ENCODE measurements at regions not wholly inside any gene's neighbourhood (a gene's known extent, or its start where the extent isn't known, plus 50 kb on each side); places are given as distances from the start of the nearest gene placed in this dataset.
A peak's percentile ranks its signal among the peaks of the same experiment; 100 is the strongest.
"Not testable (repeated sequence)": the region's sequence is repeated elsewhere in the genome, so short reads cannot be mapped to it uniquely, and the experiment has no call there.

GRCh38 chr18:71304856-71305255 lies 1016.0 kb downstream of the SOCS6 start:
- 7% methylated on average over 2 of the region's 2 CpGs for WGBS (ENCODE audit: low lambda C conversion rate)
- Histone ChIP-seq H3K9me3 (ENCODE audit: low read length) (no peaks in the 10 kb centered on the region), H3K4me1 (ENCODE audit: insufficient read depth, low read length) (no peaks in the 10 kb centered on the region), H3K4me3 (replicated peaks in 1 of 3; ENCODE audit: insufficient read depth in 1 of 3, low read depth in 2 of 3, low read length in 3 of 3) (no peak overlapping the region), H3K27ac (ENCODE audit: extremely low read length, insufficient read depth, low read length) (no peak overlapping the region), H3K79me2 (ENCODE audit: insufficient read depth, low read length) (no peaks in the 10 kb centered on the region), H3K27me3 (ENCODE audit: control insufficient read depth in 1 of 2, insufficient read depth in 2 of 2, low read length in 2 of 2) (no peaks in the 10 kb centered on the region), H3K9ac (ENCODE audit: insufficient read depth, low read depth, low read length) (no peak overlapping the region), H2AFZ (ENCODE audit: low read length) (no peak overlapping the region), H4K20me1 (ENCODE audit: insufficient read depth, low read length) (no peaks in the 10 kb centered on the region), H3K4me2 (ENCODE audit: low read depth, low read length) (no peak overlapping the region), H3K36me3 (replicated peaks in 1 of 2; ENCODE audit: control insufficient read depth in 1 of 2, insufficient read depth in 2 of 2, low read length in 2 of 2) (no peaks in the 10 kb centered on the region)
- FAIRE-seq (no peak), DNase-seq (ENCODE audit: low spot score) (no peak), ATAC-seq (no peak)
- CTCF ChIA-PET (ENCODE audit: low intra/inter-chr PET ratio, low total read pairs) = no interaction called here
- in situ Hi-C loops (cut with HindIII; ENCODE audit: extremely low pct_ligation_motif_present, low pct_unique_long_range_greater_than_20kb) (no loop called here), intact Hi-C loops (cut with micrococcal nuclease; ENCODE audit: unreplicated experiment) (no loop called here)
- BruUV-seq (replicated peaks) = no TSS peak
- TF ChIP-seq SMC3 (IDR thresholded peaks at IDR 0.05; ENCODE audit: low read length) (no peak), ZNF143 (CRISPR knock-in tag; IDR thresholded peaks at IDR 0.05) (no peak), MEIS2 (CRISPR knock-in tag; IDR thresholded peaks at IDR 0.05) (no peak)
- POLR2A ChIA-PET = no interaction called here

GRCh38 chr18:71303743-71304142 lies 1014.9 kb downstream of the SOCS6 start:
- BruUV-seq (replicated peaks); H2AFZ ChIP-seq (ENCODE audit: low read length); in situ Hi-C loops (cut with HindIII; ENCODE audit: extremely low pct_ligation_motif_present, low pct_unique_long_range_greater_than_20kb): not testable (repeated sequence)

GRCh38 chr18:71301596-71301995 lies 1012.8 kb downstream of the SOCS6 start:
- Histone ChIP-seq H3K9ac (ENCODE audit: insufficient read depth, low read depth, low read length) (no peak overlapping the region), H3K4me2 (ENCODE audit: low read depth, low read length) (no peak overlapping the region), H3K79me2 (ENCODE audit: insufficient read depth, low read length) (no peaks in the 10 kb centered on the region), H3K9me3 (ENCODE audit: low read length) (no peaks in the 10 kb centered on the region), H3K27me3 (ENCODE audit: control insufficient read depth in 1 of 2, insufficient read depth in 2 of 2, low read length in 2 of 2) (no peaks in the 10 kb centered on the region), H3K4me3 (replicated peaks in 1 of 3; ENCODE audit: insufficient read depth in 1 of 3, low read depth in 2 of 3, low read length in 3 of 3) (no peak overlapping the region), H3K4me1 (ENCODE audit: insufficient read depth, low read length) (no peaks in the 10 kb centered on the region), H2AFZ (ENCODE audit: low read length) (no peak overlapping the region), H4K20me1 (ENCODE audit: insufficient read depth, low read length) (no peaks in the 10 kb centered on the region), H3K27ac (ENCODE audit: extremely low read length, insufficient read depth, low read length) (no peak overlapping the region), H3K36me3 (replicated peaks in 1 of 2; ENCODE audit: control insufficient read depth in 1 of 2, insufficient read depth in 2 of 2, low read length in 2 of 2) (no peaks in the 10 kb centered on the region)
- BruUV-seq (replicated peaks) = no TSS peak
- in situ Hi-C loops (cut with HindIII; ENCODE audit: extremely low pct_ligation_motif_present, low pct_unique_long_range_greater_than_20kb) = no loop called here
- POLR2A ChIA-PET = no interaction called here
- CTCF ChIA-PET (ENCODE audit: low intra/inter-chr PET ratio, low total read pairs) = no interaction called here
- WGBS (ENCODE audit: low lambda C conversion rate) = 30% methylated on average over 4 of the region's 4 CpGs
- intact Hi-C loops (cut with micrococcal nuclease; ENCODE audit: unreplicated experiment) = no loop called here
- no peak for FAIRE-seq
- no peak for ATAC-seq
- no peak for DNase-seq (ENCODE audit: low spot score)
- no peak for TF ChIP-seq ZNF264 (CRISPR knock-in tag; IDR thresholded peaks at IDR 0.05)
- no peak for TF ChIP-seq ZBTB21 (CRISPR knock-in tag; IDR thresholded peaks at IDR 0.05)
- no peak for TF ChIP-seq ZNF335 (CRISPR knock-in tag; IDR thresholded peaks at IDR 0.05)
- no peak for TF ChIP-seq PHF8 (CRISPR knock-in tag; IDR thresholded peaks at IDR 0.05)
- TF ChIP-seq, protein P1, sequence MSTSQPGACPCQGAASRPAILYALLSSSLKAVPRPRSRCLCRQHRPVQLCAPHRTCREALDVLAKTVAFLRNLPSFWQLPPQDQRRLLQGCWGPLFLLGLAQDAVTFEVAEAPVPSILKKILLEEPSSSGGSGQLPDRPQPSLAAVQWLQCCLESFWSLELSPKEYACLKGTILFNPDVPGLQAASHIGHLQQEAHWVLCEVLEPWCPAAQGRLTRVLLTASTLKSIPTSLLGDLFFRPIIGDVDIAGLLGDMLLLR (CRISPR knock-in tag; IDR thresholded peaks at IDR 0.05) = no peak
- no peak for TF ChIP-seq ZNF530 (CRISPR knock-in tag; IDR thresholded peaks at IDR 0.05; ENCODE audit: low read depth)
- TF ChIP-seq IRF2 (CRISPR knock-in tag; IDR thresholded peaks at IDR 0.05) = no peak
- no peak for TF ChIP-seq ZSCAN22 (CRISPR knock-in tag; IDR thresholded peaks at IDR 0.05)
- TF ChIP-seq GTF3A (CRISPR knock-in tag; conservative IDR thresholded peaks at IDR 0.05) = no peak
- no peak for TF ChIP-seq NR2C2 (CRISPR knock-in tag; IDR thresholded peaks at IDR 0.05; ENCODE audit: borderline replicate concordance)
- TF ChIP-seq ZNF30 (CRISPR knock-in tag; IDR thresholded peaks at IDR 0.05) = no peak
- no peak for TF ChIP-seq FLYWCH1 (CRISPR knock-in tag; IDR thresholded peaks at IDR 0.05)
- TF ChIP-seq RNF2 (conservative IDR thresholded peaks at IDR 0.05; ENCODE audit: low read depth) = no peak

More at GRCh38 chr18:71303743-71304142, 1014.9 kb downstream of the SOCS6 start:
- H3K4me3 ChIP-seq (replicated peaks in 1 of 3; ENCODE audit: insufficient read depth in 1 of 3, low read depth in 2 of 3, low read length in 3 of 3); DNase-seq (ENCODE audit: low spot score); H3K27me3 ChIP-seq (ENCODE audit: control insufficient read depth in 1 of 2, insufficient read depth in 2 of 2, low read length in 2 of 2); H3K9ac ChIP-seq (ENCODE audit: insufficient read depth, low read depth, low read length); H3K27ac ChIP-seq (ENCODE audit: extremely low read length, insufficient read depth, low read length); H3K36me3 ChIP-seq (replicated peaks in 1 of 2; ENCODE audit: control insufficient read depth in 1 of 2, insufficient read depth in 2 of 2, low read length in 2 of 2); H3K9me3 ChIP-seq (ENCODE audit: low read length); FAIRE-seq; H3K4me1 ChIP-seq (ENCODE audit: insufficient read depth, low read length); H3K4me2 ChIP-seq (ENCODE audit: low read depth, low read length); POLR2A ChIA-PET; CTCF ChIA-PET (ENCODE audit: low intra/inter-chr PET ratio, low total read pairs); ATAC-seq; H3K79me2 ChIP-seq (ENCODE audit: insufficient read depth, low read length); intact Hi-C loops (cut with micrococcal nuclease; ENCODE audit: unreplicated experiment); H4K20me1 ChIP-seq (ENCODE audit: insufficient read depth, low read length): not testable (repeated sequence)
- WGBS (ENCODE audit: low lambda C conversion rate) = 13% methylated on average over 1 of the region's 3 CpGs
- peak; percentile 63; the same call in 1 of the 2 replicates for TF ChIP-seq ZNF263 (CRISPR knock-in tag; IDR thresholded peaks at IDR 0.05)

All from HepG2 (cell line).